H1 (cell line): ENCODE measurements at regions not wholly inside any gene's neighbourhood (a gene's known extent, or its start where the extent isn't known, plus 50 kb on each side); places are given as distances from the start of the nearest gene placed in this dataset.

Experiments
- CTCF ChIA-PET: fragments of 300-600 bp; sonication (Branson Sonifier 250); formaldehyde crosslinking; loops from one replicate; lab custom pipeline; 2021; ENCODE audit not compliant: partially characterized antibody; lab: Charles Lee
- POLR2A ChIA-PET: fragments of 300-600 bp; sonication (Branson Sonifier 250); formaldehyde crosslinking; loops from one replicate; lab custom pipeline; 2021; ENCODE audit warnings: inconsistent platforms; ENCODE audit not compliant: partially characterized antibody; lab: Charles Lee
- DNase-seq, 2 experiments: peaks; one replicate each; pipeline versions ENCODE4 v3.0.0 to v3.0.0-alpha.2; 2010 to 2022; ENCODE audit warnings: low spot score in 2 of 2, low read depth in 1 of 2, mixed read lengths in 1 of 2
- FAIRE-seq: peaks from 2 replicates; lab custom pipeline; 2011; peaks lifted over from hg19 to GRCh38; lab: Jason Lieb, UNC
- H2AFZ ChIP-seq: 2 replicates; pipeline ENCODE4 v1.8.1; 2012; ENCODE audit warnings: low read length, inconsistent platforms
- H2AK5ac ChIP-seq: 2 replicates; pipeline ENCODE4 v1.6.1; 2013; ENCODE audit warnings: low read depth, low read length
- H2BK120ac ChIP-seq: replicated peaks from 2 replicates; pipeline ENCODE3; 2013; ENCODE audit warnings: low read depth, low read length, inconsistent platforms
- H2BK12ac ChIP-seq: 2 replicates; pipeline ENCODE4 v1.6.1; 2013; ENCODE audit warnings: low read depth, low read length
- H2BK15ac ChIP-seq: 2 replicates; pipeline ENCODE4 v1.6.1; 2013; ENCODE audit warnings: low read length
- H2BK20ac ChIP-seq: 2 replicates; pipeline ENCODE4 v1.6.1; 2013; ENCODE audit warnings: low read length
- H2BK5ac ChIP-seq: 2 replicates; pipeline ENCODE4 v1.6.1; 2013; ENCODE audit warnings: low read depth, low read length
- H3K14ac ChIP-seq: 2 replicates; pipeline ENCODE4 v1.6.1; 2013; ENCODE audit warnings: inconsistent platforms; ENCODE audit not compliant: insufficient read length
- H3K18ac ChIP-seq: 2 replicates; pipeline ENCODE4 v1.6.1; 2013; ENCODE audit warnings: low read length; ENCODE audit errors: extremely low read depth
- H3K23ac ChIP-seq: 2 replicates; pipeline ENCODE4 v1.6.1; 2013; ENCODE audit warnings: inconsistent platforms; ENCODE audit not compliant: insufficient read length
- H3K23me2 ChIP-seq: 2 replicates; pipeline ENCODE4 v1.6.1; 2013; ENCODE audit warnings: low read depth, low read length
- H3K27ac ChIP-seq: 2 replicates; pipeline ENCODE4 v1.6.1; 2011; ENCODE audit warnings: low read depth, low read length, inconsistent platforms
- H3K27me3 ChIP-seq, 4 experiments: replicated peaks in 1 of 4; 1 replicate in 1 of 4; 2 replicates in 3 of 4; pipeline versions ENCODE4 v1.6.1 to v1.8.1; 2011 to 2013; ENCODE audit warnings: low read length in 3 of 4, mild to moderate bottlenecking in 3 of 4, inconsistent platforms in 2 of 4, mixed read lengths in 2 of 4, moderate library complexity in 1 of 4; ENCODE audit not compliant: control insufficient read depth in 3 of 4, insufficient read depth in 3 of 4; ENCODE audit errors: extremely low read depth in 1 of 4
- H3K36me3 ChIP-seq, 4 experiments: 2 replicates each; pipeline versions ENCODE4 v1.6.1 to v1.8.1; 2011 to 2013; ENCODE audit warnings: mild to moderate bottlenecking in 4 of 4, low read length in 3 of 4, moderate library complexity in 2 of 4, control low read depth in 1 of 4, inconsistent platforms in 1 of 4; ENCODE audit not compliant: insufficient read depth in 4 of 4, control insufficient read depth in 2 of 4
- H3K4ac ChIP-seq: replicated peaks from 2 replicates; pipeline ENCODE3; 2013; ENCODE audit warnings: low read length, low read depth, mixed read lengths, inconsistent platforms; ENCODE audit not compliant: insufficient read length
- H3K4me1 ChIP-seq, 4 experiments: replicated peaks in 1 of 4; 1 replicate in 1 of 4; 2 replicates in 3 of 4; pipeline versions ENCODE4 v1.6.1 to v1.8.1; 2011 to 2013; ENCODE audit warnings: low read length in 3 of 4, inconsistent platforms in 2 of 4, mixed read lengths in 1 of 4; ENCODE audit not compliant: insufficient read depth in 4 of 4, control insufficient read depth in 3 of 4
- H3K4me2 ChIP-seq, 2 experiments: 2 replicates each; pipeline versions ENCODE4 v1.6.1 to v1.8.1; 2011 to 2013; ENCODE audit warnings: low read depth in 2 of 2, low read length in 2 of 2, control low read depth in 1 of 2, inconsistent platforms in 1 of 2, mild to moderate bottlenecking in 1 of 2; ENCODE audit not compliant: insufficient read depth in 1 of 2
- H3K4me3 ChIP-seq, 4 experiments: fragments of 200-600, 300-600 bp in 1 of 4; sonication (generic), shearing (Covaris generic), sonication (Bioruptor Twin) in 1 of 4; 2 replicates each; pipeline versions ENCODE4 v1.5.1 to v1.8.1; 2011 to 2016; ENCODE audit warnings: low read length in 4 of 4, low read depth in 3 of 4, control low read depth in 2 of 4, inconsistent platforms in 2 of 4, mild to moderate bottlenecking in 2 of 4, mixed read lengths in 1 of 4, moderate library complexity in 1 of 4; ENCODE audit not compliant: insufficient read depth in 2 of 4; ENCODE audit errors: extremely low read depth in 1 of 4
- H3K56ac ChIP-seq: replicated peaks from 2 replicates; pipeline ENCODE3; 2013; ENCODE audit warnings: low read depth, mild to moderate bottlenecking, mixed read lengths, low read length, inconsistent platforms; ENCODE audit not compliant: insufficient read length
- H3K79me1 ChIP-seq: 2 replicates; pipeline ENCODE4 v1.6.1; 2013; ENCODE audit warnings: low read depth, low read length, control low read depth
- H3K79me2 ChIP-seq, 2 experiments: 2 replicates each; pipeline versions ENCODE4 v1.6.1 to v1.8.1; 2012 to 2013; ENCODE audit warnings: low read length in 2 of 2, mild to moderate bottlenecking in 2 of 2, inconsistent platforms in 1 of 2; ENCODE audit not compliant: insufficient read depth in 2 of 2, control insufficient read depth in 1 of 2
- H3K9ac ChIP-seq, 4 experiments: replicated peaks in 1 of 4; 1 replicate in 1 of 4; 2 replicates in 3 of 4; pipeline versions ENCODE4 v1.6.1 to v1.8.1; 2011 to 2013; ENCODE audit warnings: low read depth in 3 of 4, low read length in 3 of 4, control low read depth in 2 of 4, mild to moderate bottlenecking in 2 of 4, moderate library complexity in 2 of 4, inconsistent platforms in 1 of 4; ENCODE audit errors: extremely low read depth in 1 of 4
- H3K9me3 ChIP-seq, 2 experiments: 2 replicates each; pipeline versions ENCODE4 v1.6.1 to v1.8.1; 2012 to 2013; ENCODE audit warnings: mild to moderate bottlenecking in 2 of 2, moderate library complexity in 2 of 2, control low read depth in 1 of 2, inconsistent platforms in 1 of 2, low read depth in 1 of 2, low read length in 1 of 2, mixed read lengths in 1 of 2; ENCODE audit not compliant: insufficient read depth in 2 of 2
- H4K20me1 ChIP-seq, 2 experiments: replicated peaks in 1 of 2; 2 replicates each; pipeline versions ENCODE3 to v1.8.1; 2011 to 2013; ENCODE audit warnings: inconsistent platforms in 2 of 2, low read length in 2 of 2, mild to moderate bottlenecking in 1 of 2; ENCODE audit not compliant: insufficient read depth in 2 of 2, control insufficient read depth in 1 of 2
- H4K5ac ChIP-seq: 2 replicates; pipeline ENCODE4 v1.6.1; 2013; ENCODE audit warnings: low read length, low read depth, mixed read lengths, inconsistent platforms; ENCODE audit not compliant: insufficient read length
- H4K8ac ChIP-seq: 2 replicates; pipeline ENCODE4 v1.8.0; 2013; ENCODE audit warnings: mild to moderate bottlenecking, moderate library complexity, low read length, inconsistent platforms; ENCODE audit not compliant: insufficient read depth; ENCODE audit errors: extremely low read depth
- H4K91ac ChIP-seq: replicated peaks from 2 replicates; pipeline ENCODE3; 2013; ENCODE audit warnings: low read length, mixed read lengths, inconsistent platforms; ENCODE audit not compliant: insufficient read length
- BCL11A ChIP-seq, 2 experiments: IDR thresholded peaks; one replicate each; pipeline ENCODE4 v1.6.1; 2011; ENCODE audit warnings: low read depth in 2 of 2, low read length in 2 of 2, mild to moderate bottlenecking in 2 of 2
- CBX5 ChIP-seq: fragments of 300-800, 300-1000 bp; sonication (generic); IDR thresholded peaks from 2 replicates; pipeline ENCODE4 v1.7.1; 2016; ENCODE audit warnings: antibody characterized with exemption, low read length, low read depth
- CREB1 ChIP-seq: IDR thresholded peaks from 2 replicates; pipeline ENCODE4 v1.6.1; 2012; ENCODE audit warnings: inconsistent platforms
- GTF2F1 ChIP-seq: IDR thresholded peaks from 2 replicates; pipeline ENCODE4 v1.6.1; 2012; ENCODE audit warnings: low read depth, low read length, improper control_type of control experiment, borderline replicate concordance
- HDAC6 ChIP-seq: IDR thresholded peaks from one replicate; pipeline ENCODE4 v1.7.1; 2012; ENCODE audit warnings: low read depth, mild to moderate bottlenecking, inconsistent platforms, low read length, moderate library complexity
- MAFK ChIP-seq: IDR thresholded peaks from 2 replicates; pipeline ENCODE4 v1.6.1; 2012; ENCODE audit warnings: low read depth, mild to moderate bottlenecking, improper control_type of control experiment, low read length
- POLR2AphosphoS5 ChIP-seq: IDR thresholded peaks from 2 replicates; pipeline ENCODE4 v1.6.1; 2011; ENCODE audit warnings: low read depth, low read length
- RAD21 ChIP-seq, 2 experiments: IDR thresholded peaks in 1 of 2; conservative IDR thresholded peaks in 1 of 2; 2 replicates each; pipeline ENCODE4 v1.6.1; 2011; ENCODE audit warnings: low read depth in 2 of 2, low read length in 2 of 2, improper control_type of control experiment in 1 of 2, inconsistent platforms in 1 of 2, mild to moderate bottlenecking in 1 of 2, moderate library complexity in 1 of 2
- RXRA ChIP-seq: IDR thresholded peaks from 2 replicates; pipeline ENCODE4 v1.6.1; 2011; ENCODE audit warnings: low read depth, mild to moderate bottlenecking, low read length, moderate library complexity; ENCODE audit not compliant: insufficient read depth
- SIX5 ChIP-seq: IDR thresholded peaks from 2 replicates; pipeline ENCODE4 v1.6.1; 2011; ENCODE audit warnings: mild to moderate bottlenecking, low read depth, low read length
- SP1 ChIP-seq: IDR thresholded peaks from 2 replicates; pipeline ENCODE4 v1.6.1; 2011; ENCODE audit warnings: low read depth, low read length
- SP2 ChIP-seq: IDR thresholded peaks from 2 replicates; pipeline ENCODE4 v1.6.1; 2012; ENCODE audit warnings: mild to moderate bottlenecking, low read length, inconsistent platforms
- TAF1 ChIP-seq: IDR thresholded peaks from 2 replicates; pipeline ENCODE4 v1.6.1; 2011; ENCODE audit warnings: mild to moderate bottlenecking, low read depth, low read length
- TCF12 ChIP-seq: IDR thresholded peaks from 2 replicates; pipeline ENCODE4 v1.6.1; 2011; ENCODE audit warnings: low read depth, mild to moderate bottlenecking, low read length
- YY1 ChIP-seq: IDR thresholded peaks from 2 replicates; pipeline ENCODE4 v1.6.1; 2011; ENCODE audit warnings: low read depth, mild to moderate bottlenecking, low read length
- TF ChIP-seq, protein P1 (sequence below): IDR thresholded peaks from 2 replicates; pipeline ENCODE4 v1.6.1; 2012; ENCODE audit warnings: low read length, inconsistent platforms

GRCh38 chr11:15826826-15827225, 529.5 kb downstream of the SOX6 start:
- no peak overlapping the region for H2BK20ac ChIP-seq
- H2BK12ac ChIP-seq, result no peak overlapping the region
- no peak overlapping the region for H4K91ac ChIP-seq
- no peaks in the 10 kb centered on the region for H3K79me2 ChIP-seq
- no peak overlapping the region for H2BK5ac ChIP-seq
- no peak overlapping the region for H2AFZ ChIP-seq
- H3K36me3 ChIP-seq, result no peaks in the 10 kb centered on the region
- no peak overlapping the region for H2BK15ac ChIP-seq
- H3K4me3 ChIP-seq, result no peak overlapping the region
- no peak overlapping the region for H3K9ac ChIP-seq
- H3K23me2 ChIP-seq, result no peaks in the 10 kb centered on the region
- ChIA-PET CTCF (interaction anchor here (0.6 to 3.6 kb wide), 50 partner anchors 9 to 795 kb away, joined by 3 to 39 read pairs (median 4); no protein-coding TSS in a partner anchor), POLR2A (no interaction called here)
- H3K4ac ChIP-seq, result no peak overlapping the region
- no peak overlapping the region for H3K14ac ChIP-seq
- peak; percentile 69 for FAIRE-seq
- H3K4me2 ChIP-seq, result no peak overlapping the region
- H3K23ac ChIP-seq, result no peak overlapping the region
- no peaks in the 10 kb centered on the region for H4K20me1 ChIP-seq
- H2AK5ac ChIP-seq, result no peak overlapping the region
- no peak overlapping the region for H2BK120ac ChIP-seq
- H4K5ac ChIP-seq, result no peak overlapping the region
- no peaks in the 10 kb centered on the region for H3K4me1 ChIP-seq
- no peaks in the 10 kb centered on the region for H3K9me3 ChIP-seq
- no peak overlapping the region for H4K8ac ChIP-seq
- H3K18ac ChIP-seq, result no peak overlapping the region
- H3K27ac ChIP-seq, result no peak overlapping the region
- H3K56ac ChIP-seq, result no peak overlapping the region
- DNase-seq, result peak; percentile 39 to 97
- H3K27me3 ChIP-seq, result peaks cover 0 to 3% (median 0%) of the 10 kb centered on the region in 4 experiments; a peak in 1 of 7 replicates
- no peaks in the 10 kb centered on the region for H3K79me1 ChIP-seq
- TF ChIP-seq SIX5 (no peak), CBX5 (no peak), HDAC6 (no peak), RXRA (no peak), BCL11A (IDR thresholded peaks at IDR 0.05; ENCODE audit: low read depth in 2 of 2, low read length in 2 of 2) (no peak), YY1 (peak; percentile 38; the same call in 1 of the 2 replicates), TAF1 (no peak), POLR2AphosphoS5 (no peak), CREB1 (no peak), TCF12 (no peak), GTF2F1 (no peak), RAD21 (IDR thresholded peaks at IDR 0.05 in 1 of 2, conservative IDR thresholded peaks at IDR 0.05 in 1 of 2; ENCODE audit: low read depth in 2 of 2, low read length in 2 of 2) (peak; percentile 92), SP2 (no peak), SP1 (no peak), MAFK (no peak)
- TF ChIP-seq, protein P1, sequence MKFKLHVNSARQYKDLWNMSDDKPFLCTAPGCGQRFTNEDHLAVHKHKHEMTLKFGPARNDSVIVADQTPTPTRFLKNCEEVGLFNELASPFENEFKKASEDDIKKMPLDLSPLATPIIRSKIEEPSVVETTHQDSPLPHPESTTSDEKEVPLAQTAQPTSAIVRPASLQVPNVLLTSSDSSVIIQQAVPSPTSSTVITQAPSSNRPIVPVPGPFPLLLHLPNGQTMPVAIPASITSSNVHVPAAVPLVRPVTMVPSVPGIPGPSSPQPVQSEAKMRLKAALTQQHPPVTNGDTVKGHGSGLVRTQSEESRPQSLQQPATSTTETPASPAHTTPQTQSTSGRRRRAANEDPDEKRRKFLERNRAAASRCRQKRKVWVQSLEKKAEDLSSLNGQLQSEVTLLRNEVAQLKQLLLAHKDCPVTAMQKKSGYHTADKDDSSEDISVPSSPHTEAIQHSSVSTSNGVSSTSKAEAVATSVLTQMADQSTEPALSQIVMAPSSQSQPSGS, result no peak
